ENCODE measurements at regions not wholly inside any gene's neighbourhood (a gene's known extent, or its start where the extent isn't known, plus 50 kb on each side); places are given as distances from the start of the nearest gene placed in this dataset.

- TF ChIP-seq ZNF609 (CRISPR knock-in tag; IDR thresholded peaks at IDR 0.05; ENCODE audit: borderline replicate concordance) (peak; percentile 57; the same call in 1 of the 2 replicates), TFAP4 (IDR thresholded peaks at IDR 0.05; ENCODE audit: borderline replicate concordance, low read depth) (peak; percentile 82; the same call in 1 of the 2 replicates), ZNF549 (CRISPR knock-in tag; IDR thresholded peaks at IDR 0.05) (no peak), CREM (IDR thresholded peaks at IDR 0.05) (peak; percentile 22; the same call in 1 of the 2 replicates), CREM (CRISPR knock-in tag; IDR thresholded peaks at IDR 0.05) (no peak), NR2F1 (CRISPR knock-in tag; IDR thresholded peaks at IDR 0.05) (peak in 1 of 2 experiments; percentile 72; a peak in 2 of 4 replicates), SOX6 (IDR thresholded peaks at IDR 0.05) (no peak), SOX6 (CRISPR knock-in tag; IDR thresholded peaks at IDR 0.05) (peak; percentile 98), TEAD3 (CRISPR knock-in tag; optimal IDR thresholded peaks at IDR 0.05; ENCODE audit: borderline replicate concordance) (peak; percentile 23), SOX13 (IDR thresholded peaks at IDR 0.05) (peak; percentile 80), SOX13 (CRISPR knock-in tag; conservative IDR thresholded peaks at IDR 0.05 in 1 of 2, IDR thresholded peaks at IDR 0.05 in 1 of 2) (peak in 1 of 2 experiments; percentile 99; a peak in 2 of 4 replicates), ZNF430 (CRISPR knock-in tag; IDR thresholded peaks at IDR 0.05) (0 out of 2 replicates have a peak, but pooled peaks have one; percentile 28), NR2F6 (IDR thresholded peaks at IDR 0.05) (peak; percentile 87), NR2F6 (CRISPR knock-in tag; IDR thresholded peaks at IDR 0.05) (peak; percentile 91), ZFP90 (CRISPR knock-in tag; IDR thresholded peaks at IDR 0.05; ENCODE audit: borderline replicate concordance) (0 out of 2 replicates have a peak, but pooled peaks have one; percentile 47), HMG20A (CRISPR knock-in tag; IDR thresholded peaks at IDR 0.05; ENCODE audit: borderline replicate concordance) (peak; percentile 60; the same call in 1 of the 2 replicates), PATZ1 (CRISPR knock-in tag; IDR thresholded peaks at IDR 0.05) (peak; percentile 57; the same call in 1 of the 2 replicates), FOXA1 (IDR thresholded peaks at IDR 0.05) (no peak), FOXA1 (CRISPR knock-in tag; IDR thresholded peaks at IDR 0.05) (peak; percentile 83), ZNF557 (CRISPR knock-in tag; IDR thresholded peaks at IDR 0.05) (no peak)
- TF ChIP-seq, protein P1, sequence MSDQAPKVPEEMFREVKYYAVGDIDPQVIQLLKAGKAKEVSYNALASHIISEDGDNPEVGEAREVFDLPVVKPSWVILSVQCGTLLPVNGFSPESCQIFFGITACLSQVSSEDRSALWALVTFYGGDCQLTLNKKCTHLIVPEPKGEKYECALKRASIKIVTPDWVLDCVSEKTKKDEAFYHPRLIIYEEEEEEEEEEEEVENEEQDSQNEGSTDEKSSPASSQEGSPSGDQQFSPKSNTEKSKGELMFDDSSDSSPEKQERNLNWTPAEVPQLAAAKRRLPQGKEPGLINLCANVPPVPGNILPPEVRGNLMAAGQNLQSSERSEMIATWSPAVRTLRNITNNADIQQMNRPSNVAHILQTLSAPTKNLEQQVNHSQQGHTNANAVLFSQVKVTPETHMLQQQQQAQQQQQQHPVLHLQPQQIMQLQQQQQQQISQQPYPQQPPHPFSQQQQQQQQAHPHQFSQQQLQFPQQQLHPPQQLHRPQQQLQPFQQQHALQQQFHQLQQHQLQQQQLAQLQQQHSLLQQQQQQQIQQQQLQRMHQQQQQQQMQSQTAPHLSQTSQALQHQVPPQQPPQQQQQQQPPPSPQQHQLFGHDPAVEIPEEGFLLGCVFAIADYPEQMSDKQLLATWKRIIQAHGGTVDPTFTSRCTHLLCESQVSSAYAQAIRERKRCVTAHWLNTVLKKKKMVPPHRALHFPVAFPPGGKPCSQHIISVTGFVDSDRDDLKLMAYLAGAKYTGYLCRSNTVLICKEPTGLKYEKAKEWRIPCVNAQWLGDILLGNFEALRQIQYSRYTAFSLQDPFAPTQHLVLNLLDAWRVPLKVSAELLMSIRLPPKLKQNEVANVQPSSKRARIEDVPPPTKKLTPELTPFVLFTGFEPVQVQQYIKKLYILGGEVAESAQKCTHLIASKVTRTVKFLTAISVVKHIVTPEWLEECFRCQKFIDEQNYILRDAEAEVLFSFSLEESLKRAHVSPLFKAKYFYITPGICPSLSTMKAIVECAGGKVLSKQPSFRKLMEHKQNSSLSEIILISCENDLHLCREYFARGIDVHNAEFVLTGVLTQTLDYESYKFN (CRISPR knock-in tag; conservative IDR thresholded peaks at IDR 0.05), result peak; percentile 56
Observed at GRCh38 chr1:202069662-202070061, 53.1 kb upstream of the GPR37L1 start (continued).
